CD4-positive, alpha-beta T cell (primary cell): ENCODE measurements at regions not wholly inside any gene's neighbourhood (a gene's known extent, or its start where the extent isn't known, plus 50 kb on each side); places are given as distances from the start of the nearest gene placed in this dataset.
"Not testable (repeated sequence)": the region's sequence is repeated elsewhere in the genome, so short reads cannot be mapped to it uniquely, and the experiment has no call there.

ENCODE experiments used
- ATAC-seq: fragments of 200-7000 bp; cut with Tn5 transposase; one replicate; pipeline ENCODE4 v1.10.0; 2022; ENCODE audit warnings: mild to moderate bottlenecking; ENCODE audit not compliant: poor library complexity
- CTCF ChIA-PET: fragments of 350-600 bp; sonication (Branson Sonifier 250); formaldehyde crosslinking; loops from one replicate; lab custom pipeline; 2021; ENCODE audit warnings: antibody characterized with exemption, inconsistent platforms; lab: Charles Lee
- POLR2A ChIA-PET: fragments of 350-600 bp; sonication (Branson Sonifier 250); formaldehyde crosslinking; loops from one replicate; lab custom pipeline; 2021; ENCODE audit warnings: antibody characterized with exemption, inconsistent platforms; lab: Charles Lee
- DNase-seq, 14 experiments: peaks; one replicate each; pipeline ENCODE4 v3.0.0-alpha.2; 2013 to 2020; ENCODE audit warnings: mixed read lengths in 2 of 14
- H3K27ac ChIP-seq, 2 donors: one replicate each; pipeline versions ENCODE4 v1.5.1 to v1.7.0; 2013; ENCODE audit warnings: low read length in 2 of 2, low read depth in 1 of 2, mild to moderate bottlenecking in 1 of 2
- H3K27me3 ChIP-seq, 2 experiments: 1 replicate in 1 of 2; 2 replicates in 1 of 2; pipeline versions ENCODE4 v1.6.1 to v1.7.0; 2013; ENCODE audit warnings: low read length in 2 of 2, control low read depth in 1 of 2, mild to moderate bottlenecking in 1 of 2, moderate library complexity in 1 of 2; ENCODE audit not compliant: insufficient read depth in 2 of 2, control insufficient read depth in 1 of 2
- H3K36me3 ChIP-seq: one replicate; pipeline ENCODE4 v1.6.1; 2013; ENCODE audit warnings: low read length, control low read depth; ENCODE audit not compliant: insufficient read depth
- H3K4me1 ChIP-seq: one replicate; pipeline ENCODE4 v1.6.1; 2013; ENCODE audit warnings: low read length, control low read depth; ENCODE audit not compliant: insufficient read depth
- H3K4me3 ChIP-seq: one replicate; pipeline ENCODE4 v1.5.1; 2013; ENCODE audit warnings: mild to moderate bottlenecking, low read length, moderate library complexity
- H3K9me3 ChIP-seq, 2 experiments: 1 replicate in 1 of 2; 2 replicates in 1 of 2; pipeline versions ENCODE4 v1.6.1 to v1.7.0; 2013; ENCODE audit warnings: low read length in 2 of 2, mild to moderate bottlenecking in 2 of 2, control low read depth in 1 of 2, moderate library complexity in 1 of 2; ENCODE audit not compliant: control insufficient read depth in 1 of 2, insufficient read depth in 1 of 2
- H3K27ac Mint-ChIP-seq: one replicate; pipeline ENCODE4 v1.8.0; 2020; ENCODE audit warnings: mixed read lengths
- H3K27me3 Mint-ChIP-seq: one replicate; pipeline ENCODE4 v1.8.0; 2021; ENCODE audit warnings: mixed read lengths
- H3K36me3 Mint-ChIP-seq: one replicate; pipeline ENCODE4 v1.8.0; 2021; ENCODE audit warnings: low read depth, mixed read lengths
- H3K4me1 Mint-ChIP-seq: one replicate; pipeline ENCODE4 v1.8.0; 2021; ENCODE audit warnings: low read depth, mixed read lengths
- H3K4me3 Mint-ChIP-seq: one replicate; pipeline ENCODE4 v1.8.0; 2020; ENCODE audit warnings: mild to moderate bottlenecking, mixed read lengths
- H3K9me3 Mint-ChIP-seq: one replicate; pipeline ENCODE4 v1.8.0; 2020; ENCODE audit warnings: mixed read lengths
- intact Hi-C, 2 experiments: fragments of 100-400 bp; cut with DNase I in 1 of 2; cut with micrococcal nuclease in 1 of 2; formaldehyde crosslinking; loops; one replicate each; pipeline versions ENCODE4 v1.15.1 to v1.9.0; 2023 to 2025; cut with DNase I, micrococcal nuclease
- TF ChIP-seq, protein P1 (sequence below): fragments of 200-600 bp; IDR thresholded peaks from one replicate; pipeline ENCODE4 v1.8.0; 2022; ENCODE audit warnings: antibody characterized with exemption, mild to moderate bottlenecking

DNA sequence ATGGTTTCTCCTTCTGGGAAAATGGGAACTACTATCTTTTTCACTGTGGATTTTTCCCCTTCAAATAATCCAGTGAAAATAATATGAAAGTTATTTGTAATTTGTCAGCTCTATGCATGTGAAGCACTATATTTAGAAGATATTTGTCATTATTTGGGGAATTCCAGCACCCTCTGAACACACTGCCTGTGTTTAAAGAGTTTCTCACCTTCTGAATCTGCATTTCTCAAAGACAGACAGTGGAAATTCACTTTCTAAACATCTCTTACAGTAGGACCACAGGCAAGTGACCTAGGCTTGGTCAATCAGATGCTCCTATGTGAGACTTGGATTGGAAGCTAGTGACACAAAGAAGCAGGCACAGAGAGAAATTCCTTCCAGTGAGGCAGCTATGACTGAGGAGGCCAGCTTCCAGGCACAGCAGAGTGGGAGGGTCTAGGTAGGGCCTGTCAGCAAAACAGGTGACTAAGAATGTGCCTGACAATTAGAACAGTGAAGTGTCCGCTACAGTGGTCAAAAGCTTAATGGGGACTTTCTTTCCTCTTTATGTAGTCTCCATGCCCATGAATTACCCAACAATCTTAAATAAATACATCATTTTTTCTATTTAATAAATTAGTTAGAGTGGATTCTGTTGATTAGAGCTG, 167.2 kb downstream of the HMHB1 start:
- DNase-seq (no peak), ATAC-seq (no peak)
- Mint-ChIP-seq H3K4me3 (no peak overlapping the region), H3K4me1 (no peaks in the 10 kb centered on the region), H3K36me3 (no peaks in the 10 kb centered on the region), H3K27ac (no peak overlapping the region), H3K9me3 (no peaks in the 10 kb centered on the region), H3K27me3 (no peaks in the 10 kb centered on the region)
- H3K4me3 ChIP-seq = no peak overlapping the region
- ChIA-PET POLR2A (interaction anchor here (0.7 kb wide), 1 partner anchor 688 kb away, joined by 3 read pairs; no protein-coding TSS in a partner anchor), CTCF (no interaction called here)
- intact Hi-C loops = no loop called here
- no peaks in the 10 kb centered on the region for H3K4me1 ChIP-seq
- no peaks in the 10 kb centered on the region for H3K36me3 ChIP-seq
- TF ChIP-seq, protein P1, sequence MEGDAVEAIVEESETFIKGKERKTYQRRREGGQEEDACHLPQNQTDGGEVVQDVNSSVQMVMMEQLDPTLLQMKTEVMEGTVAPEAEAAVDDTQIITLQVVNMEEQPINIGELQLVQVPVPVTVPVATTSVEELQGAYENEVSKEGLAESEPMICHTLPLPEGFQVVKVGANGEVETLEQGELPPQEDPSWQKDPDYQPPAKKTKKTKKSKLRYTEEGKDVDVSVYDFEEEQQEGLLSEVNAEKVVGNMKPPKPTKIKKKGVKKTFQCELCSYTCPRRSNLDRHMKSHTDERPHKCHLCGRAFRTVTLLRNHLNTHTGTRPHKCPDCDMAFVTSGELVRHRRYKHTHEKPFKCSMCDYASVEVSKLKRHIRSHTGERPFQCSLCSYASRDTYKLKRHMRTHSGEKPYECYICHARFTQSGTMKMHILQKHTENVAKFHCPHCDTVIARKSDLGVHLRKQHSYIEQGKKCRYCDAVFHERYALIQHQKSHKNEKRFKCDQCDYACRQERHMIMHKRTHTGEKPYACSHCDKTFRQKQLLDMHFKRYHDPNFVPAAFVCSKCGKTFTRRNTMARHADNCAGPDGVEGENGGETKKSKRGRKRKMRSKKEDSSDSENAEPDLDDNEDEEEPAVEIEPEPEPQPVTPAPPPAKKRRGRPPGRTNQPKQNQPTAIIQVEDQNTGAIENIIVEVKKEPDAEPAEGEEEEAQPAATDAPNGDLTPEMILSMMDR = no peak
- no peak overlapping the region for H3K27ac ChIP-seq
- H3K27me3 ChIP-seq = no peaks in the 10 kb centered on the region
- no peaks in the 10 kb centered on the region for H3K9me3 ChIP-seq

DNA sequence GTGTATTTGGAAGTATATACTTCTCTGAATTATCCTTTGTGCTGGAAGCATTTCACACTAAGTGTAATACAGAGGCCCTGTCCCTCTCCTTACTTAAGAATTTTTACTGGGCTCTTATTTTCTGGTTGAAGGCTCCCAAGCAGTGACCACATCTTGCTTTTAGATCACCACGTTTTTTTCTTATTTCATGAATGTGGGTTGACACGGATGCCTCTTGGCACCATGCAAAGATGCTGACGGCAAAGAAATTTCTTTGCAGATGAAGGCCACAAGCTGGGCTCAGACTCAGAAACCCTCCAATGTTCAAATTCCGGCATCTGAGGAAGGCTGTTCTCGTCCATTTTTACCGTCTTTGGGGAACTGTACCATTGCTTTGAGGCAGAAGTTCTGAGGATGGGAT, 168.5 kb downstream of the HMHB1 start:
- H3K4me1 Mint-ChIP-seq = no peaks in the 10 kb centered on the region
- H3K27ac Mint-ChIP-seq = no peak overlapping the region
- Histone ChIP-seq H3K4me3 (no peak overlapping the region), H3K36me3 (no peaks in the 10 kb centered on the region), H3K4me1 (no peaks in the 10 kb centered on the region), H3K27ac (no peak overlapping the region), H3K27me3 (no peaks in the 10 kb centered on the region), H3K9me3 (no peaks in the 10 kb centered on the region)
- no peak overlapping the region for H3K4me3 Mint-ChIP-seq
- DNase-seq = no peak
- peaks cover 5% of the 10 kb centered on the region for H3K27me3 Mint-ChIP-seq
- H3K36me3 Mint-ChIP-seq = no peaks in the 10 kb centered on the region
- ATAC-seq = no peak
- ChIA-PET CTCF (no interaction called here), POLR2A (no interaction called here)
- no peaks in the 10 kb centered on the region for H3K9me3 Mint-ChIP-seq
- TF ChIP-seq, protein P1 = no peak
- intact Hi-C loops = no loop called here

DNA sequence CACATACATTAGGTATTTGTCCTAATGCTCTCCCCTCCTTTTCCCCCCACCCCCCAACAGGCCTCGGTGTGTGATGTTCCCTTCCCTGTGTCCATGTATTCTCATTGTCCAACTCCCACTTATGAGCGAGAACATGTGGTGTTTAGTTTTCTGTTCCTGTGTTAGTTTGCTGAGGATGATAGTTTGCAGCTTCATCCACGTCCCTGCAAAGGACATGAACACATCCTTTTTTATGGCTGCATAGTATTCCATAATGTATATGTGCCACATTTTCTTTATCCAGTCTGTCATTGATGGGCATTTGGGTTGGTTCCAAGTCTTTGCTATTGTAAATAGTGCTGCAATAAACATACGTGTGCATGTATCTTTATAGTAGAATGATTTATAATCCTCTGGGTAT, 171.0 kb downstream of the HMHB1 start:
- H3K27me3 ChIP-seq, H3K4me3 ChIP-seq, H3K4me1 ChIP-seq, H3K36me3 Mint-ChIP-seq, H3K36me3 ChIP-seq, H3K4me1 Mint-ChIP-seq, H3K9me3 ChIP-seq, H3K27me3 Mint-ChIP-seq, H3K27ac ChIP-seq, DNase-seq, H3K4me3 Mint-ChIP-seq, intact Hi-C loops, H3K9me3 Mint-ChIP-seq, ATAC-seq, CTCF ChIA-PET, H3K27ac Mint-ChIP-seq, POLR2A ChIA-PET: not testable (repeated sequence)
